ENCODE measurements at regions not wholly inside any gene's neighbourhood (a gene's known extent, or its start where the extent isn't known, plus 50 kb on each side); places are given as distances from the start of the nearest gene placed in this dataset.

DNA sequence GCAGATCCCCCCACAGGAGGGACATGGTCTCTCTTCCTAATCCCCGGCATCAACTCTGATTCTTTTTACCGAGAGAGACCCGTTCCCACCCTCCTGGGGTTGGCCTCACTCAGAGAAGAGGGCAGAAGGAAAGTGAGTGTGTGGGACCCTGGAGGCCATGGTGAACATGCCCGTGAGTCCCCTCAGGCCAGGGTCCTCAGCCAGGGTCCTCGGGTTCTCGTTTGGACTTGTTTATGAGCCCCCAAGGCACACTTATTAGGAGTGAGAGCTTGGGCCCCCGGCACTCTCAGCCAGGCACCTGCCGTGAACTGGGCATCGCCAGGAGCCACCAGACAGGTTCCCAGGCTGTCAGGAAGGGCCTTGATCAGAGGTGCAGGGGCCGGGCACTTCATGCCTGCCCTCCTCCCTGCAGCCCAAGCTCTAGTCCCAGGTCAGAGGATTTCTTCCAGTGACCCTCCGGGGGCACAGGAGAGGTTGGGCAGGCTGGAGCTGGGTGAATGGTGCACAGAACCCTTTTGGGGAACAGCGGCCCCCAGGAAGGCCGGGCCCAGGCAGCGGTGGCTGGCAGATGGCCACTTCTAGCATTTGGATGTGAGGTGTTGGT is 122.6 kb downstream of the CRYAA start:
- no peak for DNase-seq
- intact Hi-C loops (cut with DNase I; ENCODE audit: low total_unique reads) (no loop called here), in situ Hi-C loops (cut with MboI; ENCODE audit: low sequenced_read_pairs in 4 of 4) (no loop called here)
- Histone ChIP-seq H3K9me3 (no peaks in the 10 kb centered on the region), H3K36me3 (no peaks in the 10 kb centered on the region), H3K27ac (no peak overlapping the region), H3K4me3 (no peak overlapping the region), H3K27me3 (peaks cover 0 to 2% (median 0%) of the 10 kb centered on the region in 3 donors), H3K4me1 (no peaks in the 10 kb centered on the region)
- no peak for TF ChIP-seq POLR2A (IDR thresholded peaks at IDR 0.05)
- TF ChIP-seq, protein P1, sequence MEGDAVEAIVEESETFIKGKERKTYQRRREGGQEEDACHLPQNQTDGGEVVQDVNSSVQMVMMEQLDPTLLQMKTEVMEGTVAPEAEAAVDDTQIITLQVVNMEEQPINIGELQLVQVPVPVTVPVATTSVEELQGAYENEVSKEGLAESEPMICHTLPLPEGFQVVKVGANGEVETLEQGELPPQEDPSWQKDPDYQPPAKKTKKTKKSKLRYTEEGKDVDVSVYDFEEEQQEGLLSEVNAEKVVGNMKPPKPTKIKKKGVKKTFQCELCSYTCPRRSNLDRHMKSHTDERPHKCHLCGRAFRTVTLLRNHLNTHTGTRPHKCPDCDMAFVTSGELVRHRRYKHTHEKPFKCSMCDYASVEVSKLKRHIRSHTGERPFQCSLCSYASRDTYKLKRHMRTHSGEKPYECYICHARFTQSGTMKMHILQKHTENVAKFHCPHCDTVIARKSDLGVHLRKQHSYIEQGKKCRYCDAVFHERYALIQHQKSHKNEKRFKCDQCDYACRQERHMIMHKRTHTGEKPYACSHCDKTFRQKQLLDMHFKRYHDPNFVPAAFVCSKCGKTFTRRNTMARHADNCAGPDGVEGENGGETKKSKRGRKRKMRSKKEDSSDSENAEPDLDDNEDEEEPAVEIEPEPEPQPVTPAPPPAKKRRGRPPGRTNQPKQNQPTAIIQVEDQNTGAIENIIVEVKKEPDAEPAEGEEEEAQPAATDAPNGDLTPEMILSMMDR (IDR thresholded peaks at IDR 0.05 in 4 of 5, conservative IDR thresholded peaks at IDR 0.05 in 1 of 5) = no peak
- no peak for ATAC-seq

DNA sequence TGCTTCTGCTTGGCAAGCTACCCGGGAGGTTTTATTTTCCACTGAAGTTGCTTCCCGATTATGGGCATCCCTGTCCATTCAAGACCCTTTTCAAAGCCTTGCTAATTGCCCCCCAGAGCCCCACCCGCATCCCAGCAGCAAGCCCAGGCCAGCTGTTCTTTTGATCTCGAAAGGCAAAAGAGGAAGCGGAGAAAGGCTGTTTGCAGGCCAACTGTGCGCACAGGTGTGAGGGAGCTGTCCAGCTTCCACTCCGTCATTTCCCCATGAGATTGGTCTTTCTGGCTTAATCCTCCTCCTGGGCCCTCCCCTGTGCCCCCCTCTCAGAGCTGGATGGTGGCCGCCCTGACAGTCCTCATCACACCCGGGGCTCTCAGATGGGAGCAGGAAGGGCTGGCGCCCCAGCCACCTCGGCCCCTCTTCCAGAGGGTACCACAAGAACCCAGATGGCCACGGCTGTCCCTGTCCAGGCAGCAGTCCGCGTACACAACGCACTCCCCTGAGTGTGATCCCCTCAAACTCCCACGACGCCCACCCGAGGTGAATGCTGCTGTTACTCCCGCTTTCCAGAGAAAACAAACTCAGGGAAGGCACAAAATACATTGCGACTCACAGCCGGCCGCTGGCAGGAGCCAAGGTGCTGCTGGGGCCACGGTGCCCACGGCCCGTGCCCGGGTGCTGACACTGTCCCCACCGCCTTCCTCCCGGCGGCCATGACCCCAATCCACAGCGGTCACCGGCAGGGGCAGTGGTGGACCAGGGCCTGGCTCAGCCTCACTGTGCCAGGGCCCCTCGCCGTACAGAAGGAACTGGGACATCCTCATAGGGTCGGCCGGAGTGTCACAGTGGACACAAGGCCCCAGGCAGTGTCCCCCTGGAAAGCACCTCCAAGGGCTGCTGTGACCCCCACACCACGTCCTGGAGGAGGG is 121.9 kb downstream of the CRYAA start:
- Histone ChIP-seq H3K9me3 (no peaks in the 10 kb centered on the region), H3K36me3 (no peaks in the 10 kb centered on the region), H3K4me3 (no peak overlapping the region), H3K27ac (no peak overlapping the region), H3K4me1 (no peaks in the 10 kb centered on the region), H3K27me3 (peaks cover 0 to 2% (median 0%) of the 10 kb centered on the region in 3 donors)
- no peak for DNase-seq
- TF ChIP-seq, protein P1 (IDR thresholded peaks at IDR 0.05 in 4 of 5, conservative IDR thresholded peaks at IDR 0.05 in 1 of 5) = no peak
- no peak for TF ChIP-seq POLR2A (IDR thresholded peaks at IDR 0.05)
- in situ Hi-C loops (cut with MboI; ENCODE audit: low sequenced_read_pairs in 4 of 4) (no loop called here), intact Hi-C loops (cut with DNase I; ENCODE audit: low total_unique reads) (no loop called here)
- ATAC-seq = no peak

DNA sequence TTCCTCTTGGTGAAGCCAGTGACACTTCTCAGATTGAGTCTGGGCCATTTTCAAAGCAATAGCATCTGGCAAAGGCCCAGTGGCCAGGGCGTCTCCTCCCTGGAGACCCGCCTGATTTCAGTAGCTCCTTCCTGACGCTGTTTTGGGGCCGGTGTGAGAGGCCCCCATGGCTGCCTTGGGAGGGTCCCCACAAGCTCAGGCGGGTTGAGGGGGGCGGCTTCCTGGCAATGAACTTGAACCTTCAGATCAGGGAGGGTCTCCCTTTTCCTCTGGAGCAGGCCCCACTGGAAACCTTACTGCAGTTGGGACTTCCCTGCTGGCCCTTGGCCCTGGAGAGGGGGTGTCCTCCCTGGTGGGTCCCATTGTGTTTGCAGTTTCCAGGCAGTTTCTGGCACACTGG is 121.2 kb downstream of the CRYAA start:
- H3K27ac ChIP-seq = no peak overlapping the region
- H3K4me1 ChIP-seq = no peaks in the 10 kb centered on the region
- H3K9me3 ChIP-seq = no peaks in the 10 kb centered on the region
- peaks cover 0 to 2% (median 0%) of the 10 kb centered on the region in 3 donors for H3K27me3 ChIP-seq
- H3K36me3 ChIP-seq = no peaks in the 10 kb centered on the region
- H3K4me3 ChIP-seq = no peak overlapping the region
- TF ChIP-seq POLR2A (IDR thresholded peaks at IDR 0.05) = no peak
- TF ChIP-seq, protein P1 (IDR thresholded peaks at IDR 0.05 in 4 of 5, conservative IDR thresholded peaks at IDR 0.05 in 1 of 5) = no peak
- in situ Hi-C loops (cut with MboI; ENCODE audit: low sequenced_read_pairs in 4 of 4) (no loop called here), intact Hi-C loops (cut with DNase I; ENCODE audit: low total_unique reads) (no loop called here)
- no peak for ATAC-seq
- DNase-seq = no peak

DNA sequence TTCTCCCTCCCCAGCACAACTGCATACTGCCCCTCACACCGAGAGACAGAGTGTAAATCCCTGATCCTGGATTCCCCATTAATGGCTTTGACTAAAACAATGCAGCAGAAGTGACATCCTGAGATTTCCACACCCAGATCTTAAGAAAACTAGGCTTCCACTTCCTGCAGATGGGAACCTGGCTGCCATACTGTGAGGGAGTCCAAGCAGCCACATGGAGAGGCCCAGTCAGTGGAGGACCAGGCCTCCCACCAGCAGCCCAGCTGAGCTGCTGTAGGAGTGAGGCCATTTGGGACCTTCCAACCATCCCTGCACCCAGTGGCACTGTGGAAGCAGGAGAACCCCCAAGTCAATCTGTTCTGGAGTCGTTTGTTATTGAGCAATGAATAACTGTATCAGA is 120.6 kb downstream of the CRYAA start:
- ATAC-seq (no peak), DNase-seq (no peak)
- intact Hi-C loops (cut with DNase I; ENCODE audit: low total_unique reads) = no loop called here
- Histone ChIP-seq H3K4me1 (no peaks in the 10 kb centered on the region), H3K27me3 (peaks cover 0 to 2% (median 0%) of the 10 kb centered on the region in 3 donors), H3K27ac (no peak overlapping the region), H3K36me3 (no peaks in the 10 kb centered on the region), H3K9me3 (no peaks in the 10 kb centered on the region), H3K4me3 (no peak overlapping the region)
- TF ChIP-seq, protein P1 (IDR thresholded peaks at IDR 0.05 in 4 of 5, conservative IDR thresholded peaks at IDR 0.05 in 1 of 5) = no peak
- TF ChIP-seq POLR2A (IDR thresholded peaks at IDR 0.05) = no peak
- in situ Hi-C loops (cut with MboI; ENCODE audit: low sequenced_read_pairs in 4 of 4) = no loop called here

All from gastrocnemius medialis (tissue), 4 donors.